IPS-18c (cell line): ENCODE measurements at regions not wholly inside any gene's neighbourhood (a gene's known extent, or its start where the extent isn't known, plus 50 kb on each side); places are given as distances from the start of the nearest gene placed in this dataset.
"Not testable (repeated sequence)": the region's sequence is repeated elsewhere in the genome, so short reads cannot be mapped to it uniquely, and the experiment has no call there.

Source experiments
- H3K4me3 ChIP-seq: 2 replicates; pipeline ENCODE4 v1.7.0; 2013; ENCODE audit warnings: low read depth, mild to moderate bottlenecking, low read length, moderate library complexity; ENCODE audit not compliant: insufficient read depth
- H3K9me3 ChIP-seq: one replicate; pipeline ENCODE4 v1.6.1; 2013; ENCODE audit warnings: mild to moderate bottlenecking, low read length, moderate library complexity; ENCODE audit not compliant: control insufficient read depth, insufficient read depth

- Histone ChIP-seq H3K9me3 (no peaks in the 10 kb centered on the region), H3K4me3 (no peak overlapping the region)
Observed at GRCh38 chr5:50898966-50899365, 232.5 kb downstream of the PARP8 start.

GRCh38 chr5:50900952-50901510 lies 234.6 kb downstream of the PARP8 start:
- no peaks in the 10 kb centered on the region for H3K9me3 ChIP-seq
- H3K4me3 ChIP-seq: no peak overlapping the region

- H3K4me3 ChIP-seq: no peak overlapping the region
Observed at GRCh38 chr5:50903651-50904050, 237.2 kb downstream of the PARP8 start.

GRCh38 chr5:50905996-50906570 lies 239.6 kb downstream of the PARP8 start:
- Histone ChIP-seq H3K4me3 (no peak overlapping the region), H3K9me3 (no peaks in the 10 kb centered on the region)

More at GRCh38 chr5:50903651-50904050, 237.2 kb downstream of the PARP8 start:
- H3K9me3 ChIP-seq: no peaks in the 10 kb centered on the region

GRCh38 chr5:50920160-50920559 lies 253.7 kb downstream of the PARP8 start:
- H3K4me3 ChIP-seq, H3K9me3 ChIP-seq: not testable (repeated sequence)

GRCh38 chr5:50921366-50922133 lies 255.1 kb downstream of the PARP8 start:
- no peak overlapping the region for H3K4me3 ChIP-seq

GRCh38 chr5:50922134-50922941 lies 255.9 kb downstream of the PARP8 start:
- not testable (repeated sequence) for H3K4me3 ChIP-seq, H3K9me3 ChIP-seq

More at GRCh38 chr5:50921366-50922133, 255.1 kb downstream of the PARP8 start:
- no peaks in the 10 kb centered on the region for H3K9me3 ChIP-seq

- H3K4me3 ChIP-seq: no peak overlapping the region
Observed at GRCh38 chr5:50922942-50923767, 256.7 kb downstream of the PARP8 start.

GRCh38 chr5:50923768-50924494 lies 257.5 kb downstream of the PARP8 start:
- Histone ChIP-seq H3K4me3 (no peak overlapping the region), H3K9me3 (no peaks in the 10 kb centered on the region)

More at GRCh38 chr5:50922942-50923767, 256.7 kb downstream of the PARP8 start:
- no peaks in the 10 kb centered on the region for H3K9me3 ChIP-seq

GRCh38 chr5:50927953-50928352 lies 261.5 kb downstream of the PARP8 start:
- H3K9me3 ChIP-seq: no peaks in the 10 kb centered on the region
- H3K4me3 ChIP-seq: no peak overlapping the region

- H3K9me3 ChIP-seq: no peaks in the 10 kb centered on the region
- no peak overlapping the region for H3K4me3 ChIP-seq
Observed at GRCh38 chr5:50929174-50929573, 262.7 kb downstream of the PARP8 start.

GRCh38 chr5:50934343-50934742 lies 267.9 kb downstream of the PARP8 start:
- H3K4me3 ChIP-seq: no peak overlapping the region
- no peaks in the 10 kb centered on the region for H3K9me3 ChIP-seq

- Histone ChIP-seq H3K4me3 (no peak overlapping the region), H3K9me3 (peaks cover 4% of the 10 kb centered on the region)
Observed at GRCh38 chr5:50945139-50945538, 278.7 kb downstream of the PARP8 start.

- Histone ChIP-seq H3K4me3 (no peak overlapping the region), H3K9me3 (peaks cover 4% of the 10 kb centered on the region)
Observed at GRCh38 chr5:50947906-50948683, 281.7 kb downstream of the PARP8 start.

- H3K9me3 ChIP-seq: no peaks in the 10 kb centered on the region
- H3K4me3 ChIP-seq: no peak overlapping the region
Observed at GRCh38 chr5:50953290-50953689, 286.9 kb downstream of the PARP8 start.
